EL (cell line): ENCODE measurements at regions not wholly inside any gene's neighbourhood (a gene's known extent, or its start where the extent isn't known, plus 50 kb on each side); places are given as distances from the start of the nearest gene placed in this dataset.
"Not testable (repeated sequence)": the region's sequence is repeated elsewhere in the genome, so short reads cannot be mapped to it uniquely, and the experiment has no call there.

ENCODE experiments used
- DNase-seq: peaks from one replicate; pipeline ENCODE4 v3.0.0-alpha.2; 2016

DNA sequence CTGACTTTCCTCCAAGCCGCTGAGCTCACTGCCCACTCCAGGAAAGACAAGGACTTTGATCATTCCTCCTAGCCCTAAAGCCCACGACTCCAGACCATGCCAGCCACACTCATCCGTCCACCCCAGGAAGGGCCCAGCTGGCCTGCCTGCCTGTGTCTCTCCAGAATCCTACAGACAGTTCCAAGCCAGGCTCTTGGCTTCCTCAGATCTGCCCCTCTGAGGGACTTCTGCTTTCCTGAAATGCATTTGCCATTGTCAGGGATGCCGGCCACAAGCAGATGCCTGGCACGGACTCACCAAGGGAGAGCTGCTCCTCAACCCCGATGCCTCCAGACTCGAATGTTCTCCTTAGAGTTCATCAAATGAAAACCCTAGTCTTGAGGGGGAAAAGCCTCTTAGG lies 155.8 kb downstream of the OAT start:
- no peak for DNase-seq

DNA sequence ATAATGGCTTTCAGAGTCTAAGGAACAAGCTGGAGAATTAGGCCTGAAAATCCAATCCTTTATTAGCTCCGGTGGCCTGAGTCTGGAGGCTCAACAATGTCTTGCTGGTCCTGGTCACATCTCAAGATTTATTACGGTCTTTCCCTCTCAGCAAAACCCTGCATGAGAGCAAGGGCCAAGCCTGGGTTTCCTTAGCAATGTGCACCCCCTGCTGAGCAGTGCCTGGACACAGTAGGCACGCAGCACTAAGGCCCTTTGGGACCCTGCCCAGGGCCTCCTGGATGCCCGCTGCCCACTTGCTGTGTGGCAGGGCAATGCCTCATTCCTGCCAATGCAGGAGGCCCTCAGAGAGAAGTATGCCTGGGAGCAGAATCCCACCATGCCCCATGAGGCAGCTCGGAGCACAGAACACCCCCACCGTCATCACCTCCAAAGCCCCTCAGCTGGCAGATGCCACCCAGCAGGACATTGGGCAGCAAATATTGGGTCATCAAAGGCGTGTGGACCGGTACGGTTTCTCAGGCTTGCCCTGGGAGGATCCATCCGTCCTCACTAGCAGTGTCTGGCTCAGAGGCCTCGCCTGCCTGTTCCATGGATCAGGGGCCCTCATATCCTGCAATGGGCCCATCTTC lies 156.4 kb downstream of the OAT start:
- DNase-seq: no peak

GRCh38 chr10:124259139-124259825 lies 159.4 kb downstream of the OAT start:
- peak; percentile 24 for DNase-seq

DNA sequence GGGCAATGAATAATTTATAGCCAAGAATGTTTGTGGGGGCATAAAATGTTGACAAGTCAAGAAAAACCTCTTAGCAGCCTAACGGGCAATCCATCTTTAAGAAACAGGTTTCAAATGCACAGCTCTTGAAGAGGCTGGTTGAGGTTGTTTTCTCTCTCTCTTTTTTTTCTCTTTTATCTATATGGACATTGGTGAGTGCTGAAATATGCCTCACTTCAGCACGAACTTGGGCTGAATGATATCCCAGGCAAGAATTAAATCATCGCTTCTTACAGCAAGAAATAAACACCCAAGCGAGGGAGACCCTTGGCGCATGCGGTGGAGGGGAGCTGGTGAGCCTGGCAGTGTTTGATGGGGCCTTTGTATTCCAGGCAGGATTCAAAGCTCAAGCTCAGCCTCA lies 160.9 kb downstream of the OAT start:
- no peak for DNase-seq

DNA sequence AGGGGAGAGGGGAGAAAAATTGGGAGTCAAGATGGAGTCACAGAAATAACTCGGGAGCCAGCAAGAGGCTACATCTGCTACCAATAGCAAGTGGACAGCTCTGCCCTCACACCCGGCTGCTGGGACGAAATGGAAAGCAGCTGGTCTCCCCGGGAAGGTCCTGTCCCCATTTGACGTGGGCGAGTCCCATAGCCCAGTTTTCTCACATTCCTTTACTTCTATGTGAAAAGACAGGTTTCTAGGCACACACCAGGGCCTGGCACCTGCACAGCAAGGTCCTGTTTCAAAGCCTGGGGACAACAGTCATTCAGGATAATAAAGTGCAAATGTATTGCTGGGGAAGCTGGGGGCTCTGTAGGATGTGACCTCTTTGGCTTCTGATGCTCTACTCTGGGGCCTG lies 162.6 kb downstream of the OAT start:
- no peak for DNase-seq

- no peak for DNase-seq
Measured at GRCh38 chr10:124255556-124255955, 162.2 kb upstream of the CHST15 start.

DNA sequence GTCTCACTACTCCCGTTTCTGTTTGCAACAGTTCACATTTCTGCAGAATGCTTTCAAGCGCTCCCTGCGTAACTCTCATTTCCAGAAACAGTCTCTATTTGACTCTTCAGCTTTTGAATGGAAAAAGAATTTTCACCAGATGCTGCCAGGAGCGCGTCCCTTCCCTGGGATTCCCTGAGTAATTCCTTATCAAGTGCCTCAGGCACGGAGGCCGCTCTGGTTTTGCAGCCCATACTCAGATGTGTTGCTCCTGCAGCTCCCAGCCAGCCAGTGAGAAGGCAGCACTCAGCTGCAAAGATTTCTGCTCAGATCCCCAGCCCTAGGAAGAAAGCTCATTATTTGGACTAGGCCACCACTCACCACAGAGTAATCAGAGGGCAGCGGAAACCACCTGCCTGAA lies 161.1 kb upstream of the CHST15 start:
- DNase-seq: no peak

DNA sequence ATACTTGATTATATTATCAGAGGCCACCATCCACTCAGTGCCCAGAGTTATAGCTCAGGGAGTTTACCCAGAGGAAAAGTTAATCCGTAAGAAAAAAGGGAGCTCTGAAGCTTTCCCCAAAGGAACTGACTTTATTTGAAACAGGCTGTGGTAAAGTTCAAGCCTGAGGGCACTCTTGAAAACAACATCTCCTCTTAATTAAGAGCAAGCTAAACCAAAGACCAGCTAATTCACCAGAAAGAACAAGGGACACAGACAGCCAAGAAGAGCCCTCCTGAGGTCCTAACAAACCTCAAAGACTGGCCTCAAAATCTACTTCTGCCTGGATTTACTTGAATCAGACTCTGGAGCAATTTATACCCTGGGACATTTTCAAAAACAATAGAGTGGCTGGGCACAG lies 159.6 kb upstream of the CHST15 start:
- DNase-seq: no peak

DNA sequence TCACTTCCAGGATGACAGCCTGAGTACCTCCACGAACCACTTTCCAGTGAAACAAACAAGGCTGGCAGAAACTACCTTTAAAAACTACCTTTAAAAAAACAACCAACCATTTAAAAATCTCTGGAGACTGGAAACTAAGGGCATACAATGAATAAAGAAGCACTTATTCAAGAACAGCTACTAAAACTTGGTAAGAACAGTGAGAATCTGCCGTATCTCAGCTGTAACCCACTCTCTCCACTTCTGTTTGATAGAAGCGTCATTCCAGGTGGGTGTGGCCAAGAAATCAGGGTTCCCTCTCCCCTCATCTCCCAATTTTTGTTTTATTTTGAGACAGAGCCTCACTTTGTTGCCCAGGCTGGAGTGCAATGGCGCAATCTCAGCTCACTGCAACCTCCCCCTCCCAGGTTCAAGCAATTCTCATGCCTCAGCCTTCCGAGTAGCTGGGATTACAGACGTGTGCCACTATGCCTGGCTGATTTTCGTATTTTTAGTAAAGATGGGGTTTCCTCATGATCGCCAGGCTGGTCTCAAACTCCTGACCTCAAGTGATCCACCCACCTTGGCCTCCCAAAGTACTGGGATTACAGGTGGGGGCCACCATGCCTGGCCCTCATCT lies 158.8 kb upstream of the CHST15 start:
- no peak for DNase-seq

GRCh38 chr10:124251317-124252065 lies 158.1 kb upstream of the CHST15 start:
- DNase-seq: no peak

GRCh38 chr10:124250506-124250905 lies 157.1 kb upstream of the CHST15 start:
- no peak for DNase-seq

DNA sequence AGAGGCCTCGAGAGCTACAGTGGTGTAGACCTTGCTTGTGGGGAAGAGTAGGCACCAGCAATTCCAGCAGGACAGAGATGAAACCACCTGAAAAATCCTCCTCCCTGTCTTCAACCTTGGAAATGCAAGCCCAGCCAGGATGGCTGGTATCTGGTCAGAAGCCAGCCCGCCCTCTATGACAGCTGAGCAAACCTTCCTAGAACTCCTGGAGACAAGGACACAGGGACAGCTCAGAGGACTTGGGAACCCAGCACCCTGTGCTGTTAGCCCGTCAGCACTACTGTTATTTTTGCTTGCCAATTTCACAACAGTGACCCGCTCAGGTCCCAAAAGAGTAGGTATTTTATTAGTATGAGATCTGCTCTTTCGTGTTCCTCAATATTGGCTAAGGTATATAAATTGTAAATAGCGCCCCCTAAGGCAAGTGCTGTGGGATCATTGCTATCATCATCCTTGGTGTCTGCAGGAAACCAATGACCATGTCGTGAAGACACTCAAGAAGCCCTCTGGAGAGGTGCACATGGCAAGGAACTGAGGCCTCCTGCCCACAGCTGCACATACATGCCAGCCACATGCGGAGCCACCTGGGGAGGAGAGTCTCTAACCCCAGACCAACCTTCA lies 156.5 kb upstream of the CHST15 start:
- no peak for DNase-seq

- DNase-seq: no peak
Measured at GRCh38 chr10:124249196-124249595, 155.8 kb upstream of the CHST15 start.

- DNase-seq: no peak
Measured at GRCh38 chr10:124248056-124249045, 155.0 kb upstream of the CHST15 start.

DNA sequence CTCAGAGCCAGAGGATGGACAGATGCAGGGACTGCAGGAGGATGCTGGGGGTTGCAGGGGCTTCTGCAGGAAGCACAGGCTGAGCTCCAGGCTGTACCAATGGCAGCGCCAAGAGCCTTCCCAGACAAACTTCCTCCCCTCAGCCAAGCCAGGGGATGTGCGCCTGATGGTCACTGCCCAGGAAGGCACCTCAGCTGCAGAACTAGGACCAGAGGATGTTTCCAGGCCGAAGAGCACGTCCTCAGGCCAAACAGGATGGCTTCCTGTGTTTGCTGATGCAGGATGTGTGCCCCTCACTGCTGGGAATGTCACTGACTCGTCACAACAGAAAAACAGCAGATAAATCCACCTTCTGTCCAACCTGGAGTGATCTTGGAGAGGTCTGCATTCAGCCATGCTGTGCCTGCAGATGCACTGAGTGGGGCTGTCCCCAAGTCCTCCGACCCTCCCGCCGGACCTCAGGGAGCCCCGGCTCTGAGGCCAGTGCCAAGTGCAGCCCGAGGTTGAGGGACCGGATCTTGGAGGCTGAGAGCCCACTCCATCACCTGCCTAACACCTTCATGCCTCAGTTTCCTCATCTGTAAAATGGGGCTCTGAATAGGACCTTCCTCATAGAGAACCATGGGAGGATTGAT lies 152.5 kb upstream of the CHST15 start:
- DNase-seq: no peak

- DNase-seq: no peak
Measured at GRCh38 chr10:124245191-124245590, 151.8 kb upstream of the CHST15 start.

- DNase-seq: no peak
Measured at GRCh38 chr10:124244256-124244877, 151.0 kb upstream of the CHST15 start.

DNA sequence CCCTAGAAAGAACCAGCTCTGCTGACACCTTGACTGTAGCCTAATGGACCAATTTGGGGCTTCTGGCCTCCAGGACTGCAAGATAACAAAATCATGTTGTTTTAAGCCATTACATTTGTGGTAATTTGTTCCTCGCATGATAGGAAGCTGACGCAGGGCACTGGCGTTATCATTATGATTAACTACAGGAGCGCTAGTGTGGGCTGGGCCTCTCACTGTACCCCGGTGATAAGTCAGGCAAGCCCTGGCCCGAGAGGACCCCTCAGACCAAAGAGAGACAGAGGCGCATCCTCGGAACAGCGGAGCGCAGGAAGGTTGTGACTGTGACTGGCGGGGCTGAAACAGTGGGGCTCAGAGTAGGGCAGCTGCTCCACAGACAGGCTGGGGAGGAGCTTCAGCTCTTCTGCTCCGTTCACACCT lies 150.3 kb upstream of the CHST15 start:
- DNase-seq: no peak

GRCh38 chr10:124242791-124243190 lies 149.4 kb upstream of the CHST15 start:
- no peak for DNase-seq

DNA sequence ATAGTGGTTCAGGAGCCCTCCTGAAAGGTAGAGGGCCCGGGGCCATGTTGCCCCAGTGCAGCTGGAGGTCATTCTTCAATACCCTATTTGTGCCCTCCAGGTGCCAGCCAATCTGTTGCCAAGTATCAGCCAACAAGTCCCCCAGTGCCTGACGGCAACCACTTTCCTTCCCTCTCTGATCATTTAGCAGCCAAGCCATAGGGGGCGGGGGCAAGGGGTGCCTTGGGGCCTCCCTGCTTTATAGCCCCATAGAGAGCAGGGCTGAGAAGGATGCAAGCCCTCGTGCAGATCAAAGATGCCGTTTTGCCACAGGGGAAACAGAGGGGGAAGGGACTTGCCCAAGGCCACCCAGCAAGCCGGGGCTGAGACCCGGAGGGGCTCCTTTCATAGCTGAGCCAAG lies 149.0 kb upstream of the CHST15 start:
- no peak for DNase-seq

- not testable (repeated sequence) for DNase-seq
Measured at GRCh38 chr10:124241510-124241909, 148.1 kb upstream of the CHST15 start.
